Fibroblast of the conjunctiva (primary cell): ENCODE measurements at regions not wholly inside any gene's neighbourhood (a gene's known extent, or its start where the extent isn't known, plus 50 kb on each side); places are given as distances from the start of the nearest gene placed in this dataset.
A peak's percentile ranks its signal among the peaks of the same experiment; 100 is the strongest.
"Not testable (repeated sequence)": the region's sequence is repeated elsewhere in the genome, so short reads cannot be mapped to it uniquely, and the experiment has no call there.

Source experiments
- DNase-seq: peaks from one replicate; pipeline ENCODE4 v3.0.0-alpha.2; 2010; ENCODE audit warnings: low read depth

DNA sequence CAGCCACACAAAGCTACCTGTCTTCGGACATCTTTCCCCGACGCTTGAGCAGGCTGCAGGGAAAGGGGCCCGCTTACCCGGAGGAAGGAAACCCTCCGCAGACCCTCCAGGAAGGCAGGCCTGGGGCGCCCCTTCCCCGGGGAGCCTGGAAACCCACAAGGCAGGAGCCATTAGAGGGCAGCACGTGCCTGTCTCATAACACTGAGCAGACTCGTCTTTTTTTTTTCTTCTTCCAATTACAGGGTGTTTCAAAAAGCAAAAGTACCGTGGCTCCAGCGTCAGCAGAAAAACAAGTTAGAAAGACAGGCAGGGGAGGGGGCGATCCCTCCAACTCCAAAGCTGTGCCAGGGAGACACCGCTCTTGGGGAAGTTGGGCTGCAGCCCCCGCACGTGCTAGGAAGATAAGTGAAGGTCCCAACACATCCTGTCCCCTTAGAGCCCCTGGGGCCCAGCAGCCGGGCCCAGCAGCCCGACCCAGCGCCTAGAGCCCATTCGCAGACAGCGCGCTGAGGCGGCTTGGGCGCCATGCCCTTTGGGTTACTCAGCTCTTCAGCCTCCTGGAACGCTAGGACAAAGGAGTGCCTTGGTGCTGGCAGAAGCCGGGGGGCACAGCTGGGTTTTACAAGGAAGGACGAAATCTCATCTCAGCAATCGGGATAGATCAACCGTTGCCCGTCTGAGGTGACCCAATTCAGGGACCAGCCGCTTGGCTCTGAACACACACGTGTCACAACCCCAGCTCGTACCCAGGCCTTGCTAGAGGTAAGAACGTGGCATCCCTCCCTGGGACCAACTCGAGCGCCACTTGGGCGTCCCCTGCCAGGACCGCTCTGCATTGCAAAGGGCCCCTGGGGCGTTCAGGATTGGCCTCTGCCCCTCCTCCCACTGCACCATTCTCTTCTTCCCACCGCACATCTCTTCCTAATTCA lies 136.3 kb downstream of the LY86 start:
- peak; percentile 75 for DNase-seq

DNA sequence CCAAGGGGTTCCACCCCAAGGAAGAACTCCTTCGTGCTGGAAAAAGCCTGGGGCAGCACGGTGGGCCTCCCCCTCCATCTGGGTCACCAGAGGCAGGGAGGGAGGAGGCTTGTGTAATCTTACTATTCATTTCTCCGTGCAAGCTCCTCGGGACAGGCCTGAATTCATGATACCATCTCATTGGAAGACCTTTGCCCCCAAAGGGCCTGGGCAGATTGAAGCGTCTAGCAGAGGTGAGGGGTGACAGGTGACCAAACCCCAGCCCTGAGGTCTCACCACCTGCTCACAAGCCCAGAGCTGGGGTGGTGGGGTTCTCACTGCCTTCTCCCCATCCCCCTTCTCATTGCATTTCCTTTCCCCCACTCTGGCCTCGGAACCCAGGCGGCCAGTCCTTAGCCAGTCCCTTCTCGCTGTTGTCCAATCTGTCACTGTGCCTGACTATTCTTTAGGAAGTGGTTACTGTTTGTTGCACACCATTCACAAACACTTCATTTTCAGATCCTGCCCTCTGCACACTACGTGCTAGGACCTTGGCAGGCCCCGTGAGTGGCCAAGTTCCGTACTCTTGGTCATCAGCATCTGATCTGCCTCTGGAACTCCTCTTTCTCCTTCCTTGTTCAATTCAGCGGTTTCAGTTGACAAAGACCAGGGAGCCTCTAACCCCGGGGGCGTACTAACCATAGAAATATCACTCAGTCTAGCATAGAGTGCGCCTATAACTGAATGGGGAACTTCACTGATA lies 137.1 kb downstream of the LY86 start:
- DNase-seq: no peak

DNA sequence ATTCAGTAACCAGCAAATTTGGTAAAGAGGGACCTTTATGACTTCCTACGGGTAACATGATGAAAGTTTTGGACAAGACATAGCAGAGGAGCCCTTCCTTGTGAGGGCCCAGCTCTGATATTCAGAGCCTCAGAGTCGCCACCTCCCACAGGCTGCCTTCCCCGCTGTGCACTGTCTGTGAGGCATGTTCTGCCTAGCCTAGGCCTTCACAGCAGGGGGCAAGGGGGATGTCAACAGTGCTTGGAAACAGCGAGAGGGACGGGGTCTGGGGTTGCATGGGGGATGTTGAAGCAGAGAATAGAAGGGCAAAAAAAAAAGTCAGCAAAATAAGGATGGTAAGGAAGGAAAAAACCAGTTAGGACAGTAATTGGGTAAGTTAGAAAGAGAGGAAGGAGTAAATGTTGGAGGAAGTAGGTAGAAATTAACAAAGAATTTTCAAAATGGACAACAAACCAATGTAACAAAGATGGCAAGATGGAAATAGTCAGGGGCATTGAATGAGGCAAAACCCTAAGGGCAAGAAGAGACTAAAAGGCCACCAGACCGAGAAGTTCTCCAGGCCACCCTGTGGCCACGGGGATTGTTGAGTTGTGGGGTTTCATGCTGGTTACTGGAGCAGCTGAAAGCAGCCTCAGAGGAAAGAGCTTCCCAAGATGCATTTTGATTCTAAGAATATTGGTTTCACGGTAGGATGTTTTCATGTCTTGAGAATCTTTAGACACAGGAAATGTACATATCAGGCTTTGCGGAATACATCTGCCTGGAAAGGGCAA lies 139.8 kb downstream of the LY86 start:
- no peak for DNase-seq

DNA sequence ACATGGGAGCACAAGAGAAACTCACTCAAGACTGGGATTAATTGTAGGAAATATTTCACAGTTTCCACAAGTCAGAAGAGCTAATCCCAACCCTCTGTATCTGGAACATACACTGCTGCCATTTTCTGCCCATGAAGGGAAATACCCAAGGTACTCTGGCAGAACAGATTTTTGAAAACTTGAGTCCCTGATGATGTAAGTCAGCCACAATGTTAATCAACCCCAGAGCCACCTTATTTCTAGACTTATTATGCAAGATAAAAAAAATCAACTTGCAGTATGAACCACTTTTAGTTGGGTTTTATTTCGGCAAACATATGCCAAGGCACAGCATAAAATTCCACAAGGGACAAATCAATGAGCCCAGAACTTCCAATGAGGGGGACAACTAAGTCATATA lies 141.5 kb downstream of the LY86 start:
- no peak for DNase-seq

DNA sequence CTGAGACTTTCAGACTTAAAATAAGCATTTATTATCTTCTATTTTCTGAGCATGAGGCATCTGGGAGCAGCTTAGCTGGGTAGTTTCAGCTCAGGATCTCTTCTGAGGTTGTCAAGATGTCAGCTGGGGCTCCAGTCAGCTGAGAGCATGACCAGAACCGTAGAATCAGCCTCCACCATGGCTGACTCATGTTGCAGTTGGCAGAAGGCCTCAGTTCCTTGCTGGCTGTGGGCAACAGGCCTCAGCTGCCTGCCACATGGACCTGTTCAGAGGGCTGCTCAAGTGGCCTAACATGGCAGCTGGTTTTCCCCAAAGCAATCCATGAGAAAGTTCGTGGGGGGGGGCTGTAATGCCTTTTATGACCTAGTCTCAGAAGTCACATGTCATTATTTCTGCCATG lies 142.3 kb downstream of the LY86 start:
- peak; percentile 85 for DNase-seq

DNA sequence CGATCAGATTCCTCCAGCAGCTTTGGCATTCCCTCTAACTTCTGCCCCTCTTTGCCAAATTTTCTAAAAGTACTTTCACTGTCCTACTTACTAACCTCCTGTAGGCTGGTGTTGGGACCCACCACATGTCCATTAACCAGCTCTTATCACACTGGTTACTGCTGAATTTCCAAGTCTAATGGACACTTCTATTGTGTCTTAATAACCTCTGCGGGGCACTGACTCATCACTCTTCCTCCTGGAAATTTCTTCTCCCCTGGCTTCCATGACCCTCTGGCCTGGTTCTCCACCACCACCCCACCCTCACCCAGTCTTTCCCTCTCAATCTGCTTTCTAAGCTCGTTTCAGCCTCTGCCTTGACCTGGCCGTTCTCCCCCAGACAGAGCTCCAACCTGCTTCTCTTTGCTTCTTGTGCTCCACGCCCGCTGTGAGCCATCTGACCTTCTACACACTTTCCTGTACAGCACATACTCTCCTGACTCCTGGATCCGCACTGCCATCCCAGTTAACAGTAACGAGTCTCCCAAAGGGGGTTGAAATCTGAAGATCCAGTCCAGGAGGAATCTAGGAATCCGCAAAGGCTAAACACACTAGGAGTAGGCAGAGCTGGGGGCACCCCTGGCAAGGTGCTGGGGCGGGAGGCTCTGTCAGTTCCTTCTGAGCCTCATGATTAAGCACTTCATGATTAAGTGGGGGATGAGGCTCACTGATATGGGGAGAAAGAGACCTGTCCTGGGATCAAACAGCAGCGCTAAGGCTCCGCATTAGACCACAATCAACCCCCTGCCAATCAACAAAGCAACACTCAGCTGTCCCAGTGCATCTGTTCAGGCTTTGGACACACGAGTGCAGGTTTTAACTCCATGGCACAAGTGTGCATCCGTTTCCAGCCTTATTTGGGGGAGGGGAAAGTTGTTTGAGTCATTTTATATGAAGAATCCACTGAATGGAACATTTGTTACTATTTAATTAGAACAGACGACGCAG lies 146.3 kb downstream of the LY86 start:
- no peak for DNase-seq

DNA sequence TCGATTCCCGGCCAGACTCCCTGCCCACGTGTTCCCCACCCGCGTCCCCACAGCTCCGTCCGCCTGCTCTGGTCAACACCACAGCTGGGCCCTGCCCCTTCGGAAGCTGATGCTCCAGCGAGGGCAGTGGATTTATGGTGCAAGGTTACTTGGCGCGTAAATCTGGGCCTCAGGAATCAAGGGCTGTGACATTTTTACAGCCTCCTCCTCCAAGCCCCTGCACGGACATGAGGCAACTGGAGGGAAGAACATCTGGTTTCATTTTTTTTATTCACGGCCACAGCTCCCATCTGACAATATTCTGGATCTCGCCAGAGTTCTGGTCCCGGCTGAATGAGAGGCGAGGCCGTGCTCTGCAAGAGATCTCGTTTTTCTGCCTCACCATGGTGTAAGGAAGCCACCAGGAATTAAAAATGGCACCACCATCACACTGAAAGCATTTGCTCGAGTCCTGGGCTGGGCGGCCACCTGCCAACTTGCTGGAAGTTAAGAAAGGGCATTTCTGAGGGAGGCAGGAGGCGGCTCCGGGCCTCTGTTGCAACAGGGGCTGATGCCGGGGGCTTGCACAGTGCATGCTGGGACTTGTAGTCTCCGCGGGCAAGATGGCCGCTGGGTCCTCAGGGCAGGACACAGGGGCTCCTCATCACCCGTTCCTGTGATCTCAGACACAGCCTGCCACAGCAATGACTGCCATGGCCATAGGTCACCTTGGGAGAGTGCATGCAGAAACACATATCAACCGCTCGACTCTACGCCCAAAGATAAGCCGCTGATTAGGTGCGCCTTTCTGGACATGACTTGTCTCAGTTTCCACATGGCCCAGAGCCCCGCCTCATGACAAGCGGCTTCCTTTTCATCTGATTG lies 148.5 kb downstream of the LY86 start:
- peak; percentile 48 for DNase-seq

DNA sequence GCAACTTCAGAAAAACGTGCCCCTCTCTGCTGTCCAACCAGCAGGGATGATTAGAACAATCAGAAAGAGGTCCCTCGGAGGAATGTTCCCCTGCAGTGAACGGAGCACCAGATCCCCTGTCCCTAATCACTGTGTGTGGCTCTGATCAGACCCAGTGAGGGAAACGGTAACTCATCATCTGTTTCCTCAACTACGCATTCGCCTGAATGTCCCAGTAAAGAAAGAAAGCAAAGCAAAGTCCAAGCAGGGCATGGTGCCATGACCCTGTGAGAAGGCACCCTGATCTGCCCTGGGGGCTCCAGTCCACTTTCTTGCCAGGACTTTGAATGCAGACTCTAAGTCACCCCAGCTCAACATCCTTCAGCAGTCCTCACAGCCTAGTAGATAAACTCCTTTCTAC lies 149.2 kb downstream of the LY86 start:
- DNase-seq: no peak

DNA sequence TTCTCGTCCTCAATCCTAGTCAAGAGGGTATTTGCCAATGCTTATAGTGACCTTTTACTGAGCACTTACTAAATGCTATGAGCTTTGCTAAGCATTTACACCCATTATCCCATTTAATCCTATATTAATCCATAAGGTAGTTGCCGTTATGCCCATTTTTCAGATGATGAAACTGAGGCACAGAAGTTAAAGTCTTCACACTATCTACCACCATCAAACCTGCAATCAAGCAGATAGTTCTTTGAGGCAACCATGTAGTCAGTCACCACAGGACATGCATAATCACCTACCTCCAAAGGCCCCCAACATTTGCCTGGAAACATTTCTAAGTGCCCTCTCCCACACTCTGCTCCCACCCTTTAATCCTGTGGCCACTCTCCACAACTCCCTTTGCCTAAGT lies 149.6 kb downstream of the LY86 start:
- no peak for DNase-seq

DNA sequence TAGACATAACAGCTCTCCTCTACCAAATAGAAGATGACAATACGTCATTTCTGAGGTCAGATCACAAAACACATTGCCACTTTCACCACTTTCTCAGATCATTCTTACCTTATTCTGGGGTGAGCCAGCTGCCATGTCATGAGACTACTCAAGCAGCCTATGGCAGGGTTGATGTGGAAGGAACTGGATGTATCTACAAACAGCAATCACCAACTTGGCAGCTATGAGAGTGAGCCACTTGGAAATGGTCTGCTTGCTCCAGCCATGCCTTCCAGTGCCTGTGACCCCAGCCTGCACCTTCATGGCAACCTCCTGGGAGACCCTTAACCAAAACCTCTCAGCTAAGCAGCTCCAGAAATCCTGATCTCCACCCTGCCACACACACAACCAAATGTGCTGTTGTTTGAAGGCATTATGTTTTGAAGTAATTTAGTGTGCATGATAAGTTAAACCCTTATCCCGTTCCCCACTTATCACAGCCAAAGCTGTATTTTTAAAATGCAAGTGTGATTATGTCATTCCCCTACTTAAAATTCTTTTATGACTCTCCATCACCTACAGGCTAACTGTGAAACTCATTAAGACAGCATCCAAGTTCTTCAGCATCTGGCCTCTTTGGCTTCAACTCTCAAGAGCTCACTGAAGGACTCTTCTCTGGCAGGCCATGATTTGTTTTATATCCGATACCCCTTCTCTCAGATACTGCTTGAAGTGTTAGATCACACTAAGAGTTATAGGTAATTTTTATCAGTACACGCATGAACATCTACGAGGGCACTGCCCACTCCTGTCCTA lies 150.6 kb downstream of the LY86 start:
- DNase-seq: no peak

DNA sequence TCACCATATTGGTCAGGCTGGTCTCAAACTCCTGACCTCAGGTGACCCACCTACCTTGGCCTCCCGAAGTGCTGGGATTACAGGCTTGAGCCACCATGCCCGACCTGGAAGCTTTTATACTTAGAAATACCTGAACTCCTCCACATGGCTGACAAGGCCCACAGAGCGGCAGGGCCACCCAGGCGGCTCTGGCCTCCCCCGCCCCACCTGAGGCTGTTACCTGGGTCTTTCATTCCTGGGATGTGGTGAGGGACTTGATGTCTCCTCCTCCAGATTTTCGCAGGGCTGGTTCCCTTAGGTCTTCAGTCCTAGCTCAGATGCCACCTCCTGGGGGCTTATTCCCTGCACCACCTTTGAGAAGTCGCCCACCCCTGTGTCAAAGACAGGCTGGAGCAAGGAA lies 152.1 kb downstream of the LY86 start:
- no peak for DNase-seq

DNA sequence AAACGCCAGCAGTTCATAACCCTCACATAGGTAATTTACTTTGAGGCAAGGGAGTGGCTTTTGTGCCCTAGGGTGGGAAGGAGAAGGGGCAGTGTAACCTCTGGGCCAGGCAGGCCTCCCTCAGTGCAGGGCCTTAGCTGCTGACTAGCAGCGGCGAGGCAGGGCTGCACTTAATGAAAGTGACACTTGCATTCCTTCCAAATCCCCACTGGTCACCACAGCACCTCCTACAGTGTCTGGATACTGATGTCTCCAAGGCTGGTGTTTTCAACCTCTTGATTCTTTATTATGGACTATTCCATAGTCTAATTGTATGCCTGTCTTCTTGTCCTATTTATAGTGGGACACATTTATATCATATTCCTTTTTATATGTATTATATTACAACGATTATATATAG lies 152.7 kb downstream of the LY86 start:
- no peak for DNase-seq

DNA sequence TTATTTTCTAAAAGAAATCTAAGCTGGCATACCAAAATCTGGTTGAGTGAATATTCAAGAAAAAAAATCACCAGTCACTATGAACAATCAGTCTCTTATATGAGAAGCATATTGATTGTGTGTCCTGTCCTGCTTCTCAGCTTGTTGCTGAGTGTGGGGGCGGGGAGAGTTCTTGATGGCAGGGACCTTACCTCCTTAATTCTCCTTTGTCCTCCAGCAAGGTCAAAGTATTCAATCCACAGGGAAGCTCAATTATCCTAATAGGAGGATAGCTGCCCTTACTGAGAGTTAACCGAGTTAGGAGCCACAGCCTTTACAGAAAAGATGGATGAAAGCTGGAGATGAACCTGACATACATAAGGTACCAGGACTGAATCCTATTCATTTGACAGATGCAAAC lies 154.0 kb downstream of the LY86 start:
- no peak for DNase-seq

DNA sequence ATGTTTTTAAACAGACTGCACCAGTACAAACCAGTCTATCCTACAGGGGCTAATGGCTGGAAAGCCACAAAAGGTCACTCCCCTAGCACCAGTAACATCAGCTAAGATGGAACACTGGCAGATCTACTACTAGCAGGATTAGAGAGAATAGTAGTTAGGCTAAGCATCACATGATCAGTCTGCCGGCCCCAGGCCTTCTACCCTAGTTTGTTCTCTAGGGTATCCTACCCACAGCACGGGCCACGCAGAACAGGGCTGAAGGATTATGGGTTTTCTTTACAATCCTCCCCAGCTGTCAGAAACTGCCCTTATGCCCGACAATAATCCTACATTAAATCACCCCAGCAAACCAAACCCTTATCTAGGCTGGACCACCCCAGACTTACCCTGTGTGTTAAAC lies 156.0 kb downstream of the LY86 start:
- DNase-seq: no peak

DNA sequence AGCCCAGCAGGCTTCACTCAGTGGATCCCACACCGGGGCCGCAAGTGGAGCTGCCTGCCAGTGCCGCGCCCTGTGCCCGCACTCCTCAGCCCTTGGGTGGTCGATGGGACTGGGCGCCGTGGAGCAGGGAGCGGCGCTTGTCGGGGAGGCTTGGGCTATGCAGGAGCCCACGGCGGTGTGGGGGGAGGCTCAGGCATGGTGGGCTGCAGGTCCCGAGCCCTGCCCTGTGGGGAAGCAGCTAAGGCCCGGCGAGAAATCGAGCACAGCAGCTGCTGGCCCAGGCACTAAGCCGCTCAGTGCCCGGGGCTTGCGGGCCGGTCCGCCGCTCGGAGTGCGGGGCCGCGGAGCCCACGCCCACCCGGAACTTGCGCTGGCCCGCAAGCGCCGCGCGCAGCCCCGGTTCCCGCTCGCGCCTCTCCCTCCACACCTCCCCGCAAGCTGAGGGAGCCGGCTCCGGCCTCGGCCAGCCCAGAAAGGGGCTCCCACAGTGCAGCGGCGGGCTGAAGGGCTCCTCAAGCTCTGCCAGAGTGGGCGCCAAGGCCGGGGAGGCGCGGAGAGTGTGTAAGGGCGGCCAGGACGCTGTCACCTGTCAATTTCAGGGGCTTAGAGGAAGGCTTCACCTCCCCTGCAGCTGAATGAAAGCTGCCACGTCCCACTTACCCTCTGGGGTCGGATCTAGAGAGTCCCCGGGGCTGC lies 157.3 kb downstream of the LY86 start:
- DNase-seq: not testable (repeated sequence)

DNA sequence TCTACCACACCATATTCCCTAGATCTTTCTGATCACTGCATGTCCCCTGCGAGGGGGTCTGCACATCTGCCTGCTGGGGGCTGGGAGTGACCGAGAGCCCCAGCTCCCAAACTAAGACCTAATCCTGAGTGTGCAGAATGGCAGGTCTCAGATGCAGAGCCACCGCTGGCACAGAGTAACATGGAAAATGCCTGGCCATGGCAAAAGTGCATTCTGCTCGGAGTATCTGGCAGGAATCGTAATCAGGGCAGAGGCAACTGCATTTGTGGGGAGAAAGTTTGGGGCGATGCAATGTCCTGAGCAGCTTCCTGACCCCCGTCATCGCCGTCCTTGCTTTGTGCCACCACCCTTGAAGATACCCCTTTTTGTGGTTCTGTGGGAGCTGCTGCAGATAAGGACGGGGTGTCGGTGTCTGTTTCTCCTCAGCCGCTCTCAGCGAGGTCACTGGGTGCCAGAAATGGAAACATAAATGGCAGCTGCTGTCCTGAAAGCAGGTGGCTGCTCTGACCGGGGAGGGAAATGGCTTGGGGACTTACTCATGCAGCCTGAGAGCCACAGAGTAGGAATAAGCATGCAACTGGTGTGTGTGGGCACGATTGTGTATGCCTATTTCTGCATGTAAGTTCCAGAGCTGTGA lies 157.9 kb downstream of the LY86 start:
- DNase-seq: no peak

DNA sequence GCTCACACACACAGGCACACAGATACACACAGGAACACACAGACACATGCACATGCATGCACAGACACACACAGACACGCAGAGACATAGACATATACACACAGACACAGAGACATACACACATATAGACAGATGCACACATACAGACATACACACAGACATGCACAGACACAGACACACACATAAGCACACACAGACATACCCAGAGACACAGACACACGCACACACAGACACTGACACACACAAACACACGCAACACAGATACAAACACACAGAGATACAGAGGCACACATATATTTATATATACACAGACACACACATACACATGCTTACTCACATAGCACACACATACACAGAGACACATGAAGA lies 158.4 kb downstream of the LY86 start:
- DNase-seq: no peak

DNA sequence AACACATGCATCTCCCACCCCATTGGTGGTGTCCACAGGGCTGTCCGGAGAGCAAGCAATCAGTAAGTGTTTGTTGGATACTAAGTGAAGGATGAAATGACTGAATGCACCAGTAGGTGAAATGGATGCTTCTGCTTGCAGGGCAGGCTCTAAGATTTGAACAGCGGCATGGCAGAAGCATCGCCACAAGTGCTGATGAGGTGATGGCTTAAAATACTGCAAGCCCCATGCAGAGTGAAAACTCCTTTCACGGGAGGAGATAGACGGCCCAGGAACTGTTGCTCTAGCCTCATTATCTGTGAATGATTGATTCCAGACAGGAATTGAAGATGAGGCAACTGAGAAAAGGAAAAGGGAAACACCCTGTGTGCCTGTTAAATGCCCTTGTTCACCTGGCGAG lies 158.9 kb downstream of the LY86 start:
- no peak for DNase-seq

DNA sequence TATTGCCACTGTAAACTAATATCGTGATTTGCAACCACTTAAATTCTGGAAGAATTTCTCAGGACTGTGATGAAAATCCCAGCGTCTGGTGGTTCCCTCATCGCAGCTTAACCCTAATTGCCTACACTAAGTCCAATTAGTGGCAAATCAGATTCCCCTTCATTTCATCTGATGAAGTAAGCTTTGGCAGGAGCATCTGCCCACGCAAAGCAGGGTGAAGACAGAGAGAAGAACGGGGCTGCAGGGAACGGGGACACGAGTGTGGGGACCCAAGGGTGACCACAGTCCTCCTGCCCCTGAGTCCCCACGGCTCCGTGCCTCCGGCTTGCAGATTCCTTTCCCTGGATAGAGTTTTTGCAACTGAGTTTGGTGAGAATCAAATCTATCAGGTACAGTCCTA lies 159.5 kb downstream of the LY86 start:
- no peak for DNase-seq
